ENCODE measurements at regions not wholly inside any gene's neighbourhood (a gene's known extent, or its start where the extent isn't known, plus 50 kb on each side); places are given as distances from the start of the nearest gene placed in this dataset.

DNA sequence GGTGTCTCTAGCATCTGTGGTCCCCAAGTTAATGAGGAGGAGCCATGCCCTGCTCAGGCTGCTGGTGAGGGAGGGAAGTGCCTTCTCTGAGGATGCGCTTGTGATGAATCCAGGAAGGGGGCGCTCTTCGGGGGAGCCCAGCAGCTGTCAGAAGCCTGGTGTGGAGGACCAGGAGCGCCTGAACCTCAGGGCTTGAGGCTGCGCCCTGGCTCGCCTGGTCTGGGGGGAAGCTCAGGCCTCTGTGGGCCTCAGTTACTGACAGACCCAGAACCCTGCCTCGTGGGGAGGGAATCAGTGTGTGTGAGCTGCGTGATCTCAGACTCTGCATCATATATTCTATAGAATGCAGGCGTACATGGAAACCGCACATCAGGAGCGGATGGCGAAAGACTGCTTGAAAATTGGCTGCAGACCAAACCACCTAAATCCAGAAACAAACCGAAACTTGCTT, 126.1 kb downstream of the SEC14L1 start:
- no peak overlapping the region for H2AFZ ChIP-seq
- H3K9me2 ChIP-seq (ENCODE audit: insufficient read depth) = no peaks in the 10 kb centered on the region
- no TSS peak for BruUV-seq (replicated peaks)
- H3K79me2 ChIP-seq (ENCODE audit: low read depth) = no peaks in the 10 kb centered on the region
- ChIA-PET CTCF (interaction anchor here (0.7 kb wide), 1 partner anchor 1478 kb away, joined by 5 read pairs; no protein-coding TSS in a partner anchor), POLR2A (ENCODE audit: unreplicated experiment) (no interaction called here)
- no peak overlapping the region for H3K27ac ChIP-seq
- H3K27me3 ChIP-seq (ENCODE audit: insufficient read depth, low read depth) = no peaks in the 10 kb centered on the region
- no peak for DNase-seq
- no peaks in the 10 kb centered on the region for H3K36me3 ChIP-seq (ENCODE audit: low read depth)
- no peaks in the 10 kb centered on the region for H3K9me3 ChIP-seq (ENCODE audit: insufficient read depth, low read depth)
- H3K4me3 ChIP-seq = no peak overlapping the region
- intact Hi-C loops (cut with micrococcal nuclease; ENCODE audit: unreplicated experiment) = no loop called here
- H3K4me2 ChIP-seq = no peak overlapping the region
- H3K4me1 ChIP-seq (replicated peaks; ENCODE audit: insufficient read depth) = peaks cover 26% of the 10 kb centered on the region
- H4K20me1 ChIP-seq (ENCODE audit: insufficient read depth) = no peaks in the 10 kb centered on the region
- TF ChIP-seq CTCF (conservative IDR thresholded peaks at IDR 0.05) (no peak), EZH2 (IDR thresholded peaks at IDR 0.05; ENCODE audit: low read depth) (no peak)
- H3F3A ChIP-seq (ENCODE audit: insufficient read depth, low read depth) = peaks cover 16% of the 10 kb centered on the region

DNA sequence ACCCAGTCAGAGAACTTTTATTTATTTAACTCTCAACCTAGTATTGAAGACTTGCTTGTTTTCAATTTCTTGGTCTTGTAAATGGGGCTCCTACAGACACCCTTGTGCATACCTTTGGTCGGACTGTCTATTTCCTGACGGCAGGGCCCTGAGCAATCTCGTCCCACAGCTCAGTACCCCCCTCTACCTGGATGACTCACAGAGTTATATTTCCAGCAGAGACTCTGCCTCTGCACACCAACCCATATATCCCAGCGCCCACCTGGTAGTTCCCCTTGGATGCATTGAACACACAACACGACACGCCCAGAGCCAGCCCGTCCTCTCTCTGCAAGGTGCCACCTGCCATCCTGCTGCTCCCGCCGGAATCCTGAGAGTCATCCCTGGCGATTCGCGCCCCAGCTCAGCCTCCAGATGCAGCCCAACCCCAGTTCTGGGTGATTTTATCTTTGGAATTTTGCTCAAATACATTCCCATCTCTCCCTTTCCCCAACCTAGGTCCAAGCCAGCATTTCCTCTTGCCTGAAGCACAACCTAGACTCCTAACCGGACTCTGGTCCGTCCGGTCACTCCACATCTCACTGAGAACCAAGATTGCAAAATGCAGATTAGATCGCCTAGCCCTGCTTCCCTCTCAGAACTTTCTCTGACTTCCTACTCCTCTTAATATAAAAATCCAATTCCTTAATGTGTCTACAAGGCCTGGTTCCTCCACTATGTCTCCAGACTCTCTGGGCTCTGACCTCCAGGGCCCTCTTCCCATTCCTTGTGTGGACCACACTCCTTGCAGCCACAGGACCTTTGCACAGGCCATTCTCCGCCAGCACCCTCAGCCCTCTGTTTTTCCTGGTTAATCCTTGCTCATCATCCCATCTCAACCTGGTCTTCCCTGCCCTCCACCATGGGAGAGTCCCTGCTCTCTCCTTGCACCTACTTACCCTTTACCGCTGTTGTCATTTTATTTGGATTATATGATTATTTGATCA, 129.2 kb downstream of the SEC14L1 start:
- BruUV-seq (replicated peaks) = no TSS peak
- Histone ChIP-seq H3K9me2 (ENCODE audit: insufficient read depth) (no peaks in the 10 kb centered on the region), H3K36me3 (ENCODE audit: low read depth) (no peaks in the 10 kb centered on the region), H3K27ac (peak overlapping the region; percentile 67), H3K9me3 (ENCODE audit: insufficient read depth, low read depth) (no peaks in the 10 kb centered on the region), H3K79me2 (ENCODE audit: low read depth) (no peaks in the 10 kb centered on the region), H3K27me3 (ENCODE audit: insufficient read depth, low read depth) (no peaks in the 10 kb centered on the region), H3K4me1 (replicated peaks; ENCODE audit: insufficient read depth) (peaks cover 26% of the 10 kb centered on the region), H3K4me3 (peak overlapping the region; percentile 27; the same call in 1 of the 2 replicates), H3K4me2 (peak overlapping the region; percentile 64), H4K20me1 (ENCODE audit: insufficient read depth) (no peaks in the 10 kb centered on the region), H3F3A (ENCODE audit: insufficient read depth, low read depth) (peaks cover 16% of the 10 kb centered on the region), H2AFZ (no peak overlapping the region)
- DNase-seq = peak; percentile 76 to 85
- TF ChIP-seq CTCF (conservative IDR thresholded peaks at IDR 0.05) (no peak), EZH2 (IDR thresholded peaks at IDR 0.05; ENCODE audit: low read depth) (no peak)
- intact Hi-C loops (cut with micrococcal nuclease; ENCODE audit: unreplicated experiment) = loop anchor here (1.0 kb wide), 2 partner anchors 10 to 15 kb away; no protein-coding TSS in a partner anchor
- ChIA-PET POLR2A (ENCODE audit: unreplicated experiment) (interaction anchor here (0.6 to 1.2 kb wide), 5 partner anchors 14 to 1415 kb away, joined by 3 to 12 read pairs (median 5); partner anchors contain the start of gene WBP2), CTCF (interaction anchor here (0.6 to 0.8 kb wide), 2 partner anchors 15 to 225 kb away, joined by 3 read pairs; no protein-coding TSS in a partner anchor)

GRCh38 chr17:77271411-77271810, 130.6 kb downstream of the SEC14L1 start:
- H3K4me2 ChIP-seq = no peak overlapping the region
- no peak overlapping the region for H2AFZ ChIP-seq
- POLR2A ChIA-PET (ENCODE audit: unreplicated experiment) = no interaction called here
- intact Hi-C loops (cut with micrococcal nuclease; ENCODE audit: unreplicated experiment) = no loop called here
- peaks cover 16% of the 10 kb centered on the region for H3F3A ChIP-seq (ENCODE audit: insufficient read depth, low read depth)
- H3K9me3 ChIP-seq (ENCODE audit: insufficient read depth, low read depth) = no peaks in the 10 kb centered on the region
- no peak overlapping the region for H3K4me3 ChIP-seq
- no peak overlapping the region for H3K27ac ChIP-seq
- TF ChIP-seq EZH2 (IDR thresholded peaks at IDR 0.05; ENCODE audit: low read depth) = no peak
- no peak for TF ChIP-seq CTCF (conservative IDR thresholded peaks at IDR 0.05)
- no peaks in the 10 kb centered on the region for H3K79me2 ChIP-seq (ENCODE audit: low read depth)
- H3K4me1 ChIP-seq (replicated peaks; ENCODE audit: insufficient read depth) = peaks cover 26% of the 10 kb centered on the region
- BruUV-seq (replicated peaks) = no TSS peak
- H3K9me2 ChIP-seq (ENCODE audit: insufficient read depth) = no peaks in the 10 kb centered on the region
- no peak for DNase-seq
- H3K27me3 ChIP-seq (ENCODE audit: insufficient read depth, low read depth) = no peaks in the 10 kb centered on the region
- CTCF ChIA-PET = no interaction called here
- no peaks in the 10 kb centered on the region for H4K20me1 ChIP-seq (ENCODE audit: insufficient read depth)
- no peaks in the 10 kb centered on the region for H3K36me3 ChIP-seq (ENCODE audit: low read depth)
